ENCODE measurements at regions not wholly inside any gene's neighbourhood (a gene's known extent, or its start where the extent isn't known, plus 50 kb on each side); places are given as distances from the start of the nearest gene placed in this dataset.
"Not testable (repeated sequence)": the region's sequence is repeated elsewhere in the genome, so short reads cannot be mapped to it uniquely, and the experiment has no call there.

GRCh38 chr16:34806992-34807644 is 1347.7 kb downstream of the TP53TG3F start:
- TF ChIP-seq CTCF (IDR thresholded peaks at IDR 0.05); EZH2 (IDR thresholded peaks at IDR 0.05; ENCODE audit: borderline replicate concordance, insufficient read depth, low read depth, low read length, poor library complexity, severe bottlenecking): not testable (repeated sequence)

Measured in B cell (primary cell).